HepG2 (cell line): ENCODE measurements at regions not wholly inside any gene's neighbourhood (a gene's known extent, or its start where the extent isn't known, plus 50 kb on each side); places are given as distances from the start of the nearest gene placed in this dataset.

Experiments used
- CTCF ChIP-seq: sonication (generic); formaldehyde crosslinking; IDR thresholded peaks from 2 replicates; pipeline ENCODE4 v1.5.0; 2020; ENCODE audit warnings: mild to moderate bottlenecking, missing genetic modification reagents, moderate library complexity
- HCFC1 ChIP-seq: fragments of 150-350 bp; IDR thresholded peaks from 2 replicates; pipeline ENCODE4 v1.6.1; 2014; ENCODE audit warnings: low read depth, low read length
- SCMH1 ChIP-seq: sonication (generic); formaldehyde crosslinking; IDR thresholded peaks from 2 replicates; pipeline ENCODE4 v1.9.0; 2021; ENCODE audit warnings: missing genetic modification reagents, mild to moderate bottlenecking, borderline replicate concordance
- SP1 ChIP-seq, 2 experiments: fragments of 450-650 bp in 1 of 2; sonication (generic) in 1 of 2; formaldehyde crosslinking in 1 of 2; IDR thresholded peaks; 2 replicates each; pipeline versions ENCODE4 v1.4.0 to v1.6.1; 2016 to 2020; ENCODE audit warnings: missing genetic modification reagents in 1 of 2
- SP4 ChIP-seq: sonication (generic); formaldehyde crosslinking; IDR thresholded peaks from 2 replicates; pipeline ENCODE4 v1.8.1; 2023; ENCODE audit warnings: mild to moderate bottlenecking, missing genetic modification reagents
- UBTF ChIP-seq: sonication (generic); formaldehyde crosslinking; IDR thresholded peaks from 2 replicates; pipeline ENCODE4 v1.4.0; 2020; ENCODE audit warnings: mild to moderate bottlenecking, missing genetic modification reagents
- ZBTB49 ChIP-seq: sonication (generic); formaldehyde crosslinking; IDR thresholded peaks from 2 replicates; pipeline ENCODE4 v1.4.0; 2020; ENCODE audit warnings: missing genetic modification reagents, borderline replicate concordance
- ZNF101 ChIP-seq: sonication (generic); formaldehyde crosslinking; IDR thresholded peaks from 2 replicates; pipeline ENCODE4 v1.4.0; 2020; ENCODE audit warnings: mild to moderate bottlenecking, low read depth, missing genetic modification reagents, borderline replicate concordance
- ZNF274 ChIP-seq: sonication (generic); formaldehyde crosslinking; IDR thresholded peaks from 2 replicates; pipeline ENCODE4 v1.5.1; 2020; ENCODE audit warnings: mild to moderate bottlenecking, missing genetic modification reagents
- ZNF280D ChIP-seq: sonication (generic); formaldehyde crosslinking; IDR thresholded peaks from 2 replicates; pipeline ENCODE4 v1.5.1; 2020; ENCODE audit warnings: mild to moderate bottlenecking, missing genetic modification reagents

- TF ChIP-seq HCFC1 (no peak), UBTF (no peak), ZNF274 (CRISPR knock-in tag) (no peak), CTCF (CRISPR knock-in tag) (no peak), SCMH1 (CRISPR knock-in tag) (no peak), SP4 (no peak), ZNF280D (CRISPR knock-in tag) (no peak), ZBTB49 (no peak), ZNF101 (CRISPR knock-in tag) (no peak), SP1 (IDR thresholded peaks at IDR 0.05) (no peak), SP1 (CRISPR knock-in tag; IDR thresholded peaks at IDR 0.05) (no peak)
Observed at GRCh38 chr3:145133281-145133680, 1027.7 kb downstream of the PLOD2 start.
